ENCODE measurements at regions not wholly inside any gene's neighbourhood (a gene's known extent, or its start where the extent isn't known, plus 50 kb on each side); places are given as distances from the start of the nearest gene placed in this dataset.

- DNase-seq, result no peak
Measured at GRCh38 chr4:185931375-185931774, 119.4 kb upstream of the SORBS2 start.

- no peak for DNase-seq
Measured at GRCh38 chr4:185931986-185932385, 120.0 kb upstream of the SORBS2 start.

GRCh38 chr4:185932491-185932890, 120.5 kb upstream of the SORBS2 start:
- no peak for DNase-seq

- no peak for DNase-seq
Measured at GRCh38 chr4:185933078-185933581, 121.1 kb upstream of the SORBS2 start.

- no peak for DNase-seq
Measured at GRCh38 chr4:185936650-185937376, 124.8 kb upstream of the SORBS2 start.

- DNase-seq, result no peak
Measured at GRCh38 chr4:185938654-185939053, 126.7 kb upstream of the SORBS2 start.

- DNase-seq, result no peak
Measured at GRCh38 chr4:185941461-185941860, 127.5 kb upstream of the TLR3 start.

GRCh38 chr4:185945252-185945651, 123.7 kb upstream of the TLR3 start:
- DNase-seq, result no peak

GRCh38 chr4:185945906-185946305, 123.0 kb upstream of the TLR3 start:
- no peak for DNase-seq

GRCh38 chr4:185950891-185951290, 118.1 kb upstream of the TLR3 start:
- DNase-seq, result peak; percentile 65

GRCh38 chr4:185955151-185955770, 113.7 kb upstream of the TLR3 start:
- DNase-seq, result peak; percentile 66

- DNase-seq, result peak; percentile 8
Measured at GRCh38 chr4:185955826-185956543, 113.0 kb upstream of the TLR3 start.

- DNase-seq, result peak; percentile 5
Measured at GRCh38 chr4:185956544-185956940, 112.4 kb upstream of the TLR3 start.

- DNase-seq, result peak; percentile 5
Measured at GRCh38 chr4:185958094-185958747, 110.7 kb upstream of the TLR3 start.

- no peak for DNase-seq
Measured at GRCh38 chr4:185965426-185966384, 103.3 kb upstream of the TLR3 start.

GRCh38 chr4:185966549-185966948, 102.4 kb upstream of the TLR3 start:
- no peak for DNase-seq

GRCh38 chr4:185966997-185967775, 101.8 kb upstream of the TLR3 start:
- DNase-seq, result no peak

GRCh38 chr4:185969657-185970056, 99.3 kb upstream of the TLR3 start:
- no peak for DNase-seq

GRCh38 chr4:185987961-185988627, 80.9 kb upstream of the TLR3 start:
- DNase-seq, result no peak

GRCh38 chr4:185991770-185992169, 77.2 kb upstream of the TLR3 start:
- no peak for DNase-seq

- DNase-seq, result no peak
Measured at GRCh38 chr4:185992585-185992984, 76.4 kb upstream of the TLR3 start.
